ENCODE measurements at regions not wholly inside any gene's neighbourhood (a gene's known extent, or its start where the extent isn't known, plus 50 kb on each side); places are given as distances from the start of the nearest gene placed in this dataset.

DNA sequence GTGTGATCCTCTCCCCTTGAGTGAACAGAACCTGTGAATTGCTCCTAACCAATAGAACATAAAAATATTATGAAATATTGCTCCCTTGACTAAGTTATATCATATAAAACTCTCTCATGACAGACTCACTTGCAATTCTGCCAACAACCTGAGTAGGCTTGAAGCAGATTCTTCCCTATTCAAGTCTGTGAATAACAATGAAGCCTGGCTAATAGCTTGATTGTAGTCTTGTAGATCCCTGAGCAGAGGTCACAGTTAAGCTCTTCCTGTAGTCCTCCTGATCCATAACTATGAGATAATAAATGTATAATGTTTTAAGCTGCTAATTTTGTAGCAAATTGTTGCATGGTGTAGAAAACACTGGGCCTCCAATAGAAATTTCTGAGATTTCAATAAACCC lies 540.1 kb upstream of the TENM4 start:
- Histone ChIP-seq H3K9ac (ENCODE audit: extremely low read depth, insufficient read length, low read length) (no peak overlapping the region), H3K9me3 (ENCODE audit: control insufficient read depth, low read depth, low read length) (no peaks in the 10 kb centered on the region), H3K14ac (ENCODE audit: insufficient read depth, low read length) (no peak overlapping the region), H2BK15ac (ENCODE audit: low read depth, low read length) (no peak overlapping the region), H3K18ac (ENCODE audit: insufficient read length, low read depth, low read length) (no peak overlapping the region), H3T11ph (ENCODE audit: low read length) (no peak overlapping the region), H3K4me2 (ENCODE audit: insufficient read depth, insufficient read length, low read length) (no peak overlapping the region), H2BK12ac (ENCODE audit: insufficient read length, low read depth, low read length) (no peak overlapping the region), H2BK5ac (ENCODE audit: insufficient read length, low read length) (no peak overlapping the region), H3K27ac (ENCODE audit: insufficient read length, low read depth, low read length) (no peak overlapping the region), H3K79me2 (ENCODE audit: insufficient read depth, low read length) (no peaks in the 10 kb centered on the region), H4K8ac (replicated peaks; ENCODE audit: insufficient read length, low read depth, low read length) (no peak overlapping the region), H4K91ac (ENCODE audit: insufficient read length, low read depth, low read length) (no peak overlapping the region), H2BK20ac (ENCODE audit: low read depth, low read length, poor library complexity, severe bottlenecking) (no peak overlapping the region), H3K23ac (ENCODE audit: insufficient read length, low read depth, low read length) (no peak overlapping the region), H3K27me3 (ENCODE audit: insufficient read depth, low read length) (no peaks in the 10 kb centered on the region), H4K20me1 (ENCODE audit: control insufficient read depth, insufficient read depth, insufficient read length) (no peaks in the 10 kb centered on the region), H3K4me1 (ENCODE audit: insufficient read depth, low read length) (no peaks in the 10 kb centered on the region), H3K56ac (ENCODE audit: insufficient read length, low read depth, low read length) (no peak overlapping the region), H3K4ac (ENCODE audit: low read depth, low read length) (no peak overlapping the region), H3K79me1 (ENCODE audit: insufficient read depth, low read depth, low read length, poor library complexity, severe bottlenecking) (no peaks in the 10 kb centered on the region), H4K5ac (ENCODE audit: insufficient read length, low read depth, low read length) (no peak overlapping the region), H3K23me2 (ENCODE audit: insufficient read length, low read depth, low read length, poor library complexity, severe bottlenecking) (no peaks in the 10 kb centered on the region), H2AK5ac (ENCODE audit: insufficient read length, low read length) (no peak overlapping the region), H2BK120ac (ENCODE audit: low read depth, low read length, poor library complexity, severe bottlenecking) (no peak overlapping the region), H2AFZ (ENCODE audit: low read length) (no peak overlapping the region)
- H3K27ac Mint-ChIP-seq = no peak overlapping the region; a peak in 1 of 7 replicates
- DNase-seq = no peak
- H3K36me3 Mint-ChIP-seq (ENCODE audit: insufficient read depth in 1 of 3, low read depth in 3 of 3) = no peaks in the 10 kb centered on the region
- no peaks in the 10 kb centered on the region for H3K27me3 Mint-ChIP-seq (ENCODE audit: low read depth)
- TF ChIP-seq, protein P1, sequence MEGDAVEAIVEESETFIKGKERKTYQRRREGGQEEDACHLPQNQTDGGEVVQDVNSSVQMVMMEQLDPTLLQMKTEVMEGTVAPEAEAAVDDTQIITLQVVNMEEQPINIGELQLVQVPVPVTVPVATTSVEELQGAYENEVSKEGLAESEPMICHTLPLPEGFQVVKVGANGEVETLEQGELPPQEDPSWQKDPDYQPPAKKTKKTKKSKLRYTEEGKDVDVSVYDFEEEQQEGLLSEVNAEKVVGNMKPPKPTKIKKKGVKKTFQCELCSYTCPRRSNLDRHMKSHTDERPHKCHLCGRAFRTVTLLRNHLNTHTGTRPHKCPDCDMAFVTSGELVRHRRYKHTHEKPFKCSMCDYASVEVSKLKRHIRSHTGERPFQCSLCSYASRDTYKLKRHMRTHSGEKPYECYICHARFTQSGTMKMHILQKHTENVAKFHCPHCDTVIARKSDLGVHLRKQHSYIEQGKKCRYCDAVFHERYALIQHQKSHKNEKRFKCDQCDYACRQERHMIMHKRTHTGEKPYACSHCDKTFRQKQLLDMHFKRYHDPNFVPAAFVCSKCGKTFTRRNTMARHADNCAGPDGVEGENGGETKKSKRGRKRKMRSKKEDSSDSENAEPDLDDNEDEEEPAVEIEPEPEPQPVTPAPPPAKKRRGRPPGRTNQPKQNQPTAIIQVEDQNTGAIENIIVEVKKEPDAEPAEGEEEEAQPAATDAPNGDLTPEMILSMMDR (conservative IDR thresholded peaks at IDR 0.05) = no peak
- H3K4me1 Mint-ChIP-seq = peaks cover 10 to 11% of the 10 kb centered on the region in 2 experiments; a peak in 3 of 4 replicates
- no peaks in the 10 kb centered on the region for H3K9me3 Mint-ChIP-seq
- no peak overlapping the region for H3K4me3 Mint-ChIP-seq

Data from H9 (cell line).